Uterus (tissue), 2 donors: ENCODE measurements at regions not wholly inside any gene's neighbourhood (a gene's known extent, or its start where the extent isn't known, plus 50 kb on each side); places are given as distances from the start of the nearest gene placed in this dataset.

Experiments
- CTCF ChIP-seq, 4 experiments: fragments of 200-600 bp in 2 of 4; fragments of 450-650 bp in 2 of 4; sonication (generic) in 2 of 4; IDR thresholded peaks; one replicate each; pipeline ENCODE4 v1.5.1; 2016 to 2019; ENCODE audit warnings: antibody characterized with exemption in 4 of 4, mild to moderate bottlenecking in 2 of 4, moderate library complexity in 1 of 4
- POLR2A ChIP-seq, 2 donors: fragments of 450-650 bp; IDR thresholded peaks; one replicate each; pipeline ENCODE4 v1.6.1; 2016; ENCODE audit warnings: antibody characterized with exemption in 2 of 2, mild to moderate bottlenecking in 1 of 2, moderate library complexity in 1 of 2

GRCh38 chr4:19700992-19701391, 550.7 kb upstream of the SLIT2 start:
- no peak for TF ChIP-seq POLR2A (IDR thresholded peaks at IDR 0.05)
- no peak for TF ChIP-seq CTCF (IDR thresholded peaks at IDR 0.05)
